ENCODE measurements at regions not wholly inside any gene's neighbourhood (a gene's known extent, or its start where the extent isn't known, plus 50 kb on each side); places are given as distances from the start of the nearest gene placed in this dataset.
"Not testable (repeated sequence)": the region's sequence is repeated elsewhere in the genome, so short reads cannot be mapped to it uniquely, and the experiment has no call there.

DNA sequence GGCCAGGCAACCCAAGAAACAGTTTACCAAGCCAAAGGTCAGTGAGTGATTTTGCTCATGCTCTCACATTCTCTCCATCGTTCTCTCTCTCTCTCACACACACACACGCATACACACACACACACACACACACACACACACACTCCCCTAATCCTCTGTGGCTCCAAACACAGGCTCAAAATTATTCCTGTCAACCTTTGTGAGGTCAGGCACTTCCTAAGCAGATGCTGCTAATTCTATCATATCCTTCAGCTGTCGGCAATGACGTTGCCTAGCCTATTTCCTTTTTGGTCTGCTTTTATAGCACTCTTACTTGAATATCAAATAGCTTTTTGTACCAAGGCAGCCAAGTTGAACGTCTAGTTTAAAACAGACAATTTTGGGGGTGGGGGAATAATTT lies 98.9 kb upstream of the EGLN3 start:
- no peaks in the 10 kb centered on the region for H3K9me3 ChIP-seq (ENCODE audit: low read depth)
- no peaks in the 10 kb centered on the region for H3K79me2 ChIP-seq (ENCODE audit: low read depth)
- TF ChIP-seq EZH2 (IDR thresholded peaks at IDR 0.05): no peak
- no peak for TF ChIP-seq EZH2phosphoT487 (IDR thresholded peaks at IDR 0.05)
- TF ChIP-seq, protein P1, sequence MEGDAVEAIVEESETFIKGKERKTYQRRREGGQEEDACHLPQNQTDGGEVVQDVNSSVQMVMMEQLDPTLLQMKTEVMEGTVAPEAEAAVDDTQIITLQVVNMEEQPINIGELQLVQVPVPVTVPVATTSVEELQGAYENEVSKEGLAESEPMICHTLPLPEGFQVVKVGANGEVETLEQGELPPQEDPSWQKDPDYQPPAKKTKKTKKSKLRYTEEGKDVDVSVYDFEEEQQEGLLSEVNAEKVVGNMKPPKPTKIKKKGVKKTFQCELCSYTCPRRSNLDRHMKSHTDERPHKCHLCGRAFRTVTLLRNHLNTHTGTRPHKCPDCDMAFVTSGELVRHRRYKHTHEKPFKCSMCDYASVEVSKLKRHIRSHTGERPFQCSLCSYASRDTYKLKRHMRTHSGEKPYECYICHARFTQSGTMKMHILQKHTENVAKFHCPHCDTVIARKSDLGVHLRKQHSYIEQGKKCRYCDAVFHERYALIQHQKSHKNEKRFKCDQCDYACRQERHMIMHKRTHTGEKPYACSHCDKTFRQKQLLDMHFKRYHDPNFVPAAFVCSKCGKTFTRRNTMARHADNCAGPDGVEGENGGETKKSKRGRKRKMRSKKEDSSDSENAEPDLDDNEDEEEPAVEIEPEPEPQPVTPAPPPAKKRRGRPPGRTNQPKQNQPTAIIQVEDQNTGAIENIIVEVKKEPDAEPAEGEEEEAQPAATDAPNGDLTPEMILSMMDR (IDR thresholded peaks at IDR 0.05): no peak
- Mint-ChIP-seq H3K4me1 (peaks cover 15% of the 10 kb centered on the region), H3K27me3 (ENCODE audit: insufficient read depth, low read depth) (peaks cover 4% of the 10 kb centered on the region), H3K4me3 (no peak overlapping the region), H3K9me3 (peaks cover 4% of the 10 kb centered on the region), H3K36me3 (no peaks in the 10 kb centered on the region), H3K27ac (peak overlapping the region; percentile 53)
- no peak overlapping the region for H3K4me2 ChIP-seq
- no peak overlapping the region for H3K9ac ChIP-seq
- no peak overlapping the region for H3K4me3 ChIP-seq
- H3K36me3 ChIP-seq: no peaks in the 10 kb centered on the region
- H3K4me1 ChIP-seq: no peaks in the 10 kb centered on the region
- DNase-seq (ENCODE audit: low spot score): no peak
- H2AFZ ChIP-seq (replicated peaks): no peak overlapping the region
- no peak overlapping the region for H3K27ac ChIP-seq
- no peaks in the 10 kb centered on the region for H3F3A ChIP-seq (ENCODE audit: low read depth)
- no peaks in the 10 kb centered on the region for H4K20me1 ChIP-seq (ENCODE audit: low read depth)
- no peaks in the 10 kb centered on the region for H3K27me3 ChIP-seq

DNA sequence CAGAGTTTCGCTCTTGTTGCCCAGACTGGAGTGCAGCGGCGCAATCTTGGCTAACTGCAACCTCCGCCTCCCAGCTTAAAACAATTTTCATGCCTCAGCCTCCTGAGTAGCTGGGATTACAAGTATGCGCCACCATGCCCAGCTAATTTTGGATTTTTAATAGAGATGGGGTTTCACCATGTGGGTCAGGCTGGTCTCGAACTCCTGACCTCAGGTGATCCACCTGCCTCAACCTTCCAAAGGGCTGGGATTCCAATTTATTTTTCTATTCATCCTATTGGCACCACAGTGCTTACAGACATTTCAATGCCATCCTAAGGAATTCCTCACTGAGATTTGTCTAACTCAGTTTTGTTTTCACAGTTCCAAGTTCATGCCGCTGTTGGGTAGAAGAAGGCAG lies 98.3 kb upstream of the EGLN3 start:
- H3K27me3 ChIP-seq; H3K9me3 Mint-ChIP-seq; H3K27ac ChIP-seq; H3K4me3 Mint-ChIP-seq; H3F3A ChIP-seq (ENCODE audit: low read depth); H3K36me3 Mint-ChIP-seq; H3K4me2 ChIP-seq; DNase-seq (ENCODE audit: low spot score); H3K27me3 Mint-ChIP-seq (ENCODE audit: insufficient read depth, low read depth); H4K20me1 ChIP-seq (ENCODE audit: low read depth); H3K9me3 ChIP-seq (ENCODE audit: low read depth); H3K4me3 ChIP-seq; H3K79me2 ChIP-seq (ENCODE audit: low read depth); H2AFZ ChIP-seq (replicated peaks); H3K36me3 ChIP-seq; H3K4me1 ChIP-seq; H3K9ac ChIP-seq: not testable (repeated sequence)
- peak overlapping the region; percentile 53 for H3K27ac Mint-ChIP-seq
- peaks cover 15% of the 10 kb centered on the region for H3K4me1 Mint-ChIP-seq

DNA sequence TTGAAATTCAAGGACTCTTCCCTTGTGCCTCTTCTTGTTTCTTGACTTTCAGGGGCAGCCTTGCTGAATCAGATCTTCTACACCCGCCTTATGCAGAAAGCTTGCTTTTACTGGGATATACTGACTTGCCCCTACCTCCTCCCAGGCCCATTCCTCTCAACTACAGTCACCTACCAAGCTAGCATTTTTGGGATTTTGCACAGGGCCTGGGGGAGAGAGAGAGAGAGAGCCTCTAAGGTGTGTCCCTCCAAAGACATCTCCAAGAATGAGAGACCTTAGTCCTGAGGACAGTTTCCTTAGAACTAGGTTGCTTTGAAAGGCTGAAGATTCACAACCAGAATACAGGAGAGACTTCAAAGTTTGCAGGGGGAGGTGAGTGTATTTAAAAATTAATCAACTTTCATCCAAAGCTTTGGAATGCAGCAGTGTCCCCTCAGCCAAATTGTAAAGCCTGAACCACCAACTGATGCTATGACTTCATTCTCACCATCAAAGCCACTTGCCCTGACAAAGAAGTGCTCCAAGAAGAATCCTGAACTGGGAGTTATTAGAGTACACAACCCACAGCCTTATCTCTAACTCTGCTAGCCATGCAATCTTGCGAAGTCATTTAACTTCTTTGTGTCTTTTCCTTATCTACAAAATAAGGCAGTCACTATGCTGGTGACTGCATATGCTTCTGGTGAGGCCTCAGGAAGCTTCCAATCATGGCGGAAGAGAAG lies 96.1 kb upstream of the EGLN3 start:
- Histone ChIP-seq H3K79me2 (ENCODE audit: low read depth) (no peaks in the 10 kb centered on the region), H3F3A (ENCODE audit: low read depth) (no peaks in the 10 kb centered on the region), H3K9me3 (ENCODE audit: low read depth) (no peaks in the 10 kb centered on the region), H3K4me2 (no peak overlapping the region), H3K27ac (no peak overlapping the region), H3K27me3 (no peaks in the 10 kb centered on the region), H3K4me1 (no peaks in the 10 kb centered on the region), H2AFZ (replicated peaks) (no peak overlapping the region), H3K4me3 (no peak overlapping the region), H4K20me1 (ENCODE audit: low read depth) (no peaks in the 10 kb centered on the region), H3K9ac (no peak overlapping the region), H3K36me3 (no peaks in the 10 kb centered on the region)
- H3K4me1 Mint-ChIP-seq: peaks cover 12% of the 10 kb centered on the region
- peaks cover 4% of the 10 kb centered on the region for H3K27me3 Mint-ChIP-seq (ENCODE audit: insufficient read depth, low read depth)
- DNase-seq (ENCODE audit: low spot score): no peak
- no peaks in the 10 kb centered on the region for H3K36me3 Mint-ChIP-seq
- H3K27ac Mint-ChIP-seq: no peak overlapping the region
- TF ChIP-seq EZH2phosphoT487 (IDR thresholded peaks at IDR 0.05) (no peak), EZH2 (IDR thresholded peaks at IDR 0.05) (no peak)
- TF ChIP-seq, protein P1 (IDR thresholded peaks at IDR 0.05): no peak
- H3K9me3 Mint-ChIP-seq: peaks cover 4% of the 10 kb centered on the region
- no peak overlapping the region for H3K4me3 Mint-ChIP-seq

DNA sequence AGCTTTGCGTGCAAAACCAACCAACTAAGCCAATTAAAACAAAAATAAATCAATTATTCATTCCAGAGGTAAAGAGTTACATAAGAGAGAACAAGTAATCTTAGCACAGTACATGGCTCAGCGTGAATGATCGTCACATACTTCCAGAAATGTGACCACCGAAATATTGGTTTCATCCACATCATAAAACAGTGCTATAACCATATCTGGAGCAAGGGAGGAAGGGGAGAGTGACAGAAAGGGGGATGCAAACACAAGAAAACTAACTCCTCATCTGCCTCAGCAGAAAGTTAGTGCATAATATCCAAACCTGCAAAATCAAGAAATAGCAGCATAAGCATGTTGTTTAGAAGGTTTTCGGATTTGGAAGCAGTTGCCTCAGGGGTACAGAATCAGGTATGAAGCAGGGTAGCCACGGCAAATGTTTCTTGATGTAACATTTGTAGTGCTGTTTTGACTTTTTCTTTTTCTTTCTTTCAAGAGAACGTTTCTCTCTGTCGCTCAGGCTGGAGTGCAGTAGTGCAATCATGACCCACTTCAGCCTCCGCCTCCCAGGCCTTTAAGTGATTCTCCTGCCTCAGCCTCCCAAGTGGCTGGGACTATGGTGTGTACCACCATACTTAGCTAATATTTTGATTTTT lies 93.9 kb upstream of the EGLN3 start:
- Histone ChIP-seq H3K4me2 (no peak overlapping the region), H3K79me2 (ENCODE audit: low read depth) (no peaks in the 10 kb centered on the region), H2AFZ (replicated peaks) (no peak overlapping the region), H4K20me1 (ENCODE audit: low read depth) (no peaks in the 10 kb centered on the region), H3K36me3 (no peaks in the 10 kb centered on the region), H3K9ac (no peak overlapping the region), H3F3A (ENCODE audit: low read depth) (no peaks in the 10 kb centered on the region), H3K4me3 (no peak overlapping the region), H3K27ac (no peak overlapping the region), H3K27me3 (no peaks in the 10 kb centered on the region), H3K4me1 (no peaks in the 10 kb centered on the region), H3K9me3 (ENCODE audit: low read depth) (no peaks in the 10 kb centered on the region)
- H3K9me3 Mint-ChIP-seq: no peaks in the 10 kb centered on the region
- H3K27ac Mint-ChIP-seq: no peak overlapping the region
- H3K27me3 Mint-ChIP-seq (ENCODE audit: insufficient read depth, low read depth): peaks cover 4% of the 10 kb centered on the region
- H3K4me3 Mint-ChIP-seq: no peak overlapping the region
- no peaks in the 10 kb centered on the region for H3K36me3 Mint-ChIP-seq
- no peak for TF ChIP-seq EZH2phosphoT487 (IDR thresholded peaks at IDR 0.05)
- TF ChIP-seq, protein P1 (IDR thresholded peaks at IDR 0.05): no peak
- no peak for TF ChIP-seq EZH2 (IDR thresholded peaks at IDR 0.05)
- DNase-seq (ENCODE audit: low spot score): no peak
- peaks cover 5% of the 10 kb centered on the region for H3K4me1 Mint-ChIP-seq
